ENCODE measurements at regions not wholly inside any gene's neighbourhood (a gene's known extent, or its start where the extent isn't known, plus 50 kb on each side); places are given as distances from the start of the nearest gene placed in this dataset.
"Not testable (repeated sequence)": the region's sequence is repeated elsewhere in the genome, so short reads cannot be mapped to it uniquely, and the experiment has no call there.

GRCh38 chr20:56899506-56899905 is 270.4 kb downstream of the TFAP2C start:
- H3K9me3 ChIP-seq (ENCODE audit: control insufficient read depth, insufficient read depth, low read depth, low read length) = peaks cover 10% of the 10 kb centered on the region
- H3K4me1 ChIP-seq (ENCODE audit: control insufficient read depth, insufficient read depth, low read length) = peaks cover 25% of the 10 kb centered on the region
- 0 out of 2 replicates have a peak, but pooled peaks cover 2% of the 10 kb centered on the region for H3K27me3 ChIP-seq (ENCODE audit: control insufficient read depth, insufficient read depth, low read length)
- H3K27ac ChIP-seq (ENCODE audit: low read depth, low read length) = no peak overlapping the region
- H3K4me3 ChIP-seq (ENCODE audit: low read depth, low read length) = no peak overlapping the region
- no peaks in the 10 kb centered on the region for H3K36me3 ChIP-seq (ENCODE audit: control insufficient read depth, insufficient read depth, low read length)
- H3K9ac ChIP-seq (ENCODE audit: low read length) = no peak overlapping the region

- Histone ChIP-seq H3K36me3 (ENCODE audit: control insufficient read depth, insufficient read depth, low read length) (no peaks in the 10 kb centered on the region), H3K4me1 (ENCODE audit: control insufficient read depth, insufficient read depth, low read length) (peaks cover 25% of the 10 kb centered on the region), H3K27ac (ENCODE audit: low read depth, low read length) (no peak overlapping the region), H3K9ac (ENCODE audit: low read length) (no peak overlapping the region), H3K9me3 (ENCODE audit: control insufficient read depth, insufficient read depth, low read depth, low read length) (peaks cover 10% of the 10 kb centered on the region), H3K4me3 (ENCODE audit: low read depth, low read length) (no peak overlapping the region), H3K27me3 (ENCODE audit: control insufficient read depth, insufficient read depth, low read length) (0 out of 2 replicates have a peak, but pooled peaks cover 2% of the 10 kb centered on the region)
Measured at GRCh38 chr20:56900252-56900651, 271.1 kb downstream of the TFAP2C start.

GRCh38 chr20:56903421-56903820 is 274.3 kb downstream of the TFAP2C start:
- H3K27ac ChIP-seq (ENCODE audit: low read depth, low read length) = no peak overlapping the region
- peaks cover 7% of the 10 kb centered on the region; the same call in 1 of the 2 replicates for H3K4me1 ChIP-seq (ENCODE audit: control insufficient read depth, insufficient read depth, low read length)
- no peak overlapping the region for H3K9ac ChIP-seq (ENCODE audit: low read length)
- H3K36me3 ChIP-seq (ENCODE audit: control insufficient read depth, insufficient read depth, low read length) = no peaks in the 10 kb centered on the region
- peaks cover 10% of the 10 kb centered on the region for H3K9me3 ChIP-seq (ENCODE audit: control insufficient read depth, insufficient read depth, low read depth, low read length)
- H3K27me3 ChIP-seq (ENCODE audit: control insufficient read depth, insufficient read depth, low read length) = 0 out of 2 replicates have a peak, but pooled peaks cover 2% of the 10 kb centered on the region
- H3K4me3 ChIP-seq (ENCODE audit: low read depth, low read length) = no peak overlapping the region

GRCh38 chr20:56903858-56904257 is 274.8 kb downstream of the TFAP2C start:
- Histone ChIP-seq H3K4me1 (ENCODE audit: control insufficient read depth, insufficient read depth, low read length) (peaks cover 2% of the 10 kb centered on the region; the same call in 1 of the 2 replicates), H3K27ac (ENCODE audit: low read depth, low read length) (no peak overlapping the region), H3K27me3 (ENCODE audit: control insufficient read depth, insufficient read depth, low read length) (0 out of 2 replicates have a peak, but pooled peaks cover 2% of the 10 kb centered on the region), H3K9ac (ENCODE audit: low read length) (no peak overlapping the region), H3K4me3 (ENCODE audit: low read depth, low read length) (no peak overlapping the region), H3K9me3 (ENCODE audit: control insufficient read depth, insufficient read depth, low read depth, low read length) (peaks cover 10% of the 10 kb centered on the region), H3K36me3 (ENCODE audit: control insufficient read depth, insufficient read depth, low read length) (no peaks in the 10 kb centered on the region)

- H3K9me3 ChIP-seq (ENCODE audit: control insufficient read depth, insufficient read depth, low read depth, low read length) = no peaks in the 10 kb centered on the region
- peaks cover 12% of the 10 kb centered on the region; the same call in 1 of the 2 replicates for H3K4me1 ChIP-seq (ENCODE audit: control insufficient read depth, insufficient read depth, low read length)
- H3K27me3 ChIP-seq (ENCODE audit: control insufficient read depth, insufficient read depth, low read length) = 0 out of 2 replicates have a peak, but pooled peaks cover 3% of the 10 kb centered on the region
- H3K4me3 ChIP-seq (ENCODE audit: low read depth, low read length) = no peak overlapping the region
- H3K9ac ChIP-seq (ENCODE audit: low read length) = no peak overlapping the region
- H3K27ac ChIP-seq (ENCODE audit: low read depth, low read length) = no peak overlapping the region
- no peaks in the 10 kb centered on the region for H3K36me3 ChIP-seq (ENCODE audit: control insufficient read depth, insufficient read depth, low read length)
Measured at GRCh38 chr20:56909918-56910714, 281.0 kb downstream of the TFAP2C start.

GRCh38 chr20:56911946-56912345 is 282.8 kb downstream of the TFAP2C start:
- Histone ChIP-seq H3K27ac (ENCODE audit: low read depth, low read length) (no peak overlapping the region), H3K9me3 (ENCODE audit: control insufficient read depth, insufficient read depth, low read depth, low read length) (no peaks in the 10 kb centered on the region), H3K36me3 (ENCODE audit: control insufficient read depth, insufficient read depth, low read length) (no peaks in the 10 kb centered on the region), H3K4me3 (ENCODE audit: low read depth, low read length) (no peak overlapping the region), H3K4me1 (ENCODE audit: control insufficient read depth, insufficient read depth, low read length) (peaks cover 12% of the 10 kb centered on the region; the same call in 1 of the 2 replicates), H3K9ac (ENCODE audit: low read length) (no peak overlapping the region), H3K27me3 (ENCODE audit: control insufficient read depth, insufficient read depth, low read length) (0 out of 2 replicates have a peak, but pooled peaks cover 3% of the 10 kb centered on the region)

- Histone ChIP-seq H3K9ac (ENCODE audit: low read length) (no peak overlapping the region), H3K4me1 (ENCODE audit: control insufficient read depth, insufficient read depth, low read length) (peaks cover 14% of the 10 kb centered on the region; the same call in 1 of the 2 replicates), H3K27me3 (ENCODE audit: control insufficient read depth, insufficient read depth, low read length) (0 out of 2 replicates have a peak, but pooled peaks cover 3% of the 10 kb centered on the region), H3K36me3 (ENCODE audit: control insufficient read depth, insufficient read depth, low read length) (no peaks in the 10 kb centered on the region), H3K27ac (ENCODE audit: low read depth, low read length) (no peak overlapping the region), H3K9me3 (ENCODE audit: control insufficient read depth, insufficient read depth, low read depth, low read length) (no peaks in the 10 kb centered on the region), H3K4me3 (ENCODE audit: low read depth, low read length) (no peak overlapping the region)
Measured at GRCh38 chr20:56914532-56914931, 285.4 kb downstream of the TFAP2C start.

GRCh38 chr20:56916345-56916622 is 287.2 kb downstream of the TFAP2C start:
- H3K36me3 ChIP-seq (ENCODE audit: control insufficient read depth, insufficient read depth, low read length) = no peaks in the 10 kb centered on the region
- H3K27ac ChIP-seq (ENCODE audit: low read depth, low read length) = no peak overlapping the region
- H3K27me3 ChIP-seq (ENCODE audit: control insufficient read depth, insufficient read depth, low read length) = no peaks in the 10 kb centered on the region
- no peaks in the 10 kb centered on the region for H3K9me3 ChIP-seq (ENCODE audit: control insufficient read depth, insufficient read depth, low read depth, low read length)
- H3K4me3 ChIP-seq (ENCODE audit: low read depth, low read length) = no peak overlapping the region
- no peak overlapping the region for H3K9ac ChIP-seq (ENCODE audit: low read length)
- H3K4me1 ChIP-seq (ENCODE audit: control insufficient read depth, insufficient read depth, low read length) = 0 out of 2 replicates have a peak, but pooled peaks cover 2% of the 10 kb centered on the region

- H3K4me3 ChIP-seq (ENCODE audit: low read depth, low read length); H3K27ac ChIP-seq (ENCODE audit: low read depth, low read length); H3K36me3 ChIP-seq (ENCODE audit: control insufficient read depth, insufficient read depth, low read length); H3K4me1 ChIP-seq (ENCODE audit: control insufficient read depth, insufficient read depth, low read length); H3K9me3 ChIP-seq (ENCODE audit: control insufficient read depth, insufficient read depth, low read depth, low read length); H3K9ac ChIP-seq (ENCODE audit: low read length): not testable (repeated sequence)
- H3K27me3 ChIP-seq (ENCODE audit: control insufficient read depth, insufficient read depth, low read length) = peaks cover 35% of the 10 kb centered on the region
Measured at GRCh38 chr20:56920041-56920440, 290.9 kb downstream of the TFAP2C start.

GRCh38 chr20:56922497-56922896 is 293.4 kb downstream of the TFAP2C start:
- Histone ChIP-seq H3K36me3 (ENCODE audit: control insufficient read depth, insufficient read depth, low read length) (no peaks in the 10 kb centered on the region), H3K4me3 (ENCODE audit: low read depth, low read length) (no peak overlapping the region), H3K27me3 (ENCODE audit: control insufficient read depth, insufficient read depth, low read length) (peaks cover 59% of the 10 kb centered on the region), H3K9me3 (ENCODE audit: control insufficient read depth, insufficient read depth, low read depth, low read length) (no peaks in the 10 kb centered on the region), H3K4me1 (ENCODE audit: control insufficient read depth, insufficient read depth, low read length) (peaks cover 23% of the 10 kb centered on the region), H3K9ac (ENCODE audit: low read length) (no peak overlapping the region), H3K27ac (ENCODE audit: low read depth, low read length) (no peak overlapping the region)

GRCh38 chr20:56924292-56925081 is 295.4 kb downstream of the TFAP2C start:
- Histone ChIP-seq H3K9me3 (ENCODE audit: control insufficient read depth, insufficient read depth, low read depth, low read length) (no peaks in the 10 kb centered on the region), H3K4me1 (ENCODE audit: control insufficient read depth, insufficient read depth, low read length) (peaks cover 40% of the 10 kb centered on the region), H3K9ac (ENCODE audit: low read length) (peak overlapping the region; percentile 38), H3K4me3 (ENCODE audit: low read depth, low read length) (peak overlapping the region; percentile 66), H3K36me3 (ENCODE audit: control insufficient read depth, insufficient read depth, low read length) (no peaks in the 10 kb centered on the region), H3K27me3 (ENCODE audit: control insufficient read depth, insufficient read depth, low read length) (peaks cover 78% of the 10 kb centered on the region), H3K27ac (ENCODE audit: low read depth, low read length) (no peak overlapping the region; the same call in 1 of the 2 replicates)

Measured in HUES6 (cell line).